Kidney (tissue), 13 donors: ENCODE measurements at regions not wholly inside any gene's neighbourhood (a gene's known extent, or its start where the extent isn't known, plus 50 kb on each side); places are given as distances from the start of the nearest gene placed in this dataset.

Experiments used
- DNase-seq, 5 donors: peaks; one replicate each; pipeline ENCODE4 v3.0.0-alpha.2; 2013 to 2020
- FAIRE-seq: peaks from 2 replicates; lab custom pipeline; 2012; peaks lifted over from hg19 to GRCh38; lab: Jason Lieb, UNC
- H3K27ac ChIP-seq, 2 donors: one replicate each; pipeline ENCODE4 v1.7.0; 2013; ENCODE audit warnings: low read depth in 2 of 2, low read length in 2 of 2, inconsistent platforms in 1 of 2
- H3K27me3 ChIP-seq: one replicate; pipeline ENCODE4 v1.7.1; 2013; ENCODE audit warnings: low read length, inconsistent platforms; ENCODE audit not compliant: control insufficient read depth, insufficient read depth
- H3K36me3 ChIP-seq, 3 donors: one replicate each; pipeline versions ENCODE4 v1.7.0 to v1.7.1; 2013; ENCODE audit warnings: low read length in 3 of 3, control low read depth in 1 of 3, inconsistent platforms in 1 of 3; ENCODE audit not compliant: insufficient read depth in 3 of 3, control insufficient read depth in 2 of 3
- H3K4me1 ChIP-seq, 3 donors: one replicate each; pipeline versions ENCODE4 v1.7.0 to v1.7.1; 2013; ENCODE audit warnings: low read length in 3 of 3, inconsistent platforms in 1 of 3, low read depth in 1 of 3; ENCODE audit not compliant: control insufficient read depth in 2 of 3, insufficient read depth in 2 of 3
- H3K4me3 ChIP-seq, 3 donors: one replicate each; pipeline versions ENCODE4 v1.7.0 to v1.8.1; 2013; ENCODE audit warnings: low read length in 3 of 3, control low read depth in 1 of 3, inconsistent platforms in 1 of 3
- H3K9ac ChIP-seq, 3 donors: one replicate each; pipeline versions ENCODE4 v1.7.0 to v1.7.1; 2013; ENCODE audit warnings: low read length in 3 of 3, control low read depth in 1 of 3, inconsistent platforms in 1 of 3
- H3K9me3 ChIP-seq, 3 donors: one replicate each; pipeline versions ENCODE4 v1.7.0 to v1.7.1; 2013; ENCODE audit warnings: low read length in 3 of 3, control low read depth in 1 of 3, inconsistent platforms in 1 of 3; ENCODE audit not compliant: control insufficient read depth in 2 of 3, insufficient read depth in 1 of 3
- intact Hi-C: fragments of 100-400 bp; cut with DNase I; formaldehyde crosslinking; loops from one replicate; pipeline ENCODE4 v1.11.1; 2022
- TF ChIP-seq, protein P1 (sequence below): IDR thresholded peaks from 3 replicates; pipeline ENCODE4 v1.5.1; 2012; ENCODE audit warnings: mild to moderate bottlenecking, moderate library complexity, borderline replicate concordance; ENCODE audit not compliant: insufficient read depth; ENCODE audit errors: extremely low read depth
- donor health status: control.
- donor health status: control.
- donor health status: control.
- donor health status: control.
- donor health status: control.
- donor health status: DM: yes; HTN: yes; CAD: no.
- donor health status: Normal renal cell carcinoma (clear cell type).

DNA sequence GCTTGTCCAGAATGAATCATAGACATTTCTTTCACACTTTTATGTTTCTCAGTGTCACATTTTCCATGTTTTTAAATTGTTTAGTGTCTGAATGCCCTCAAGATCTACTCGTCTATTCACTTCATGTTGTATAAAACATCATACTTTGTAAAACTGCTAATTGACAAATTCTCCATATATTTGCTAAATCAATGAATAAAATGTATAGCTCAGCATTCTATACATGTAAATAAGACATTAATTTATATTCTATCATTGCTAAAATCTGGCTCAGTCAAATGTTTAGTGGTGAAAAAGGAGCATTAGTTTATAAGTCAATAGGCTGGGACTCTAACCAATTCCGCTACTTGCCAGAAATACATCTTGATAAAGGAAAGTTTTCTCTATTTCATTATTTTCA, 379.6 kb downstream of the NAF1 start:
- Histone ChIP-seq H3K27ac (no peak overlapping the region), H3K9me3 (no peaks in the 10 kb centered on the region), H3K36me3 (no peaks in the 10 kb centered on the region), H3K9ac (no peak overlapping the region), H3K4me1 (no peaks in the 10 kb centered on the region), H3K4me3 (no peak overlapping the region), H3K27me3 (no peaks in the 10 kb centered on the region)
- no peak for DNase-seq
- intact Hi-C loops: no loop called here
- no peak for FAIRE-seq
- TF ChIP-seq, protein P1, sequence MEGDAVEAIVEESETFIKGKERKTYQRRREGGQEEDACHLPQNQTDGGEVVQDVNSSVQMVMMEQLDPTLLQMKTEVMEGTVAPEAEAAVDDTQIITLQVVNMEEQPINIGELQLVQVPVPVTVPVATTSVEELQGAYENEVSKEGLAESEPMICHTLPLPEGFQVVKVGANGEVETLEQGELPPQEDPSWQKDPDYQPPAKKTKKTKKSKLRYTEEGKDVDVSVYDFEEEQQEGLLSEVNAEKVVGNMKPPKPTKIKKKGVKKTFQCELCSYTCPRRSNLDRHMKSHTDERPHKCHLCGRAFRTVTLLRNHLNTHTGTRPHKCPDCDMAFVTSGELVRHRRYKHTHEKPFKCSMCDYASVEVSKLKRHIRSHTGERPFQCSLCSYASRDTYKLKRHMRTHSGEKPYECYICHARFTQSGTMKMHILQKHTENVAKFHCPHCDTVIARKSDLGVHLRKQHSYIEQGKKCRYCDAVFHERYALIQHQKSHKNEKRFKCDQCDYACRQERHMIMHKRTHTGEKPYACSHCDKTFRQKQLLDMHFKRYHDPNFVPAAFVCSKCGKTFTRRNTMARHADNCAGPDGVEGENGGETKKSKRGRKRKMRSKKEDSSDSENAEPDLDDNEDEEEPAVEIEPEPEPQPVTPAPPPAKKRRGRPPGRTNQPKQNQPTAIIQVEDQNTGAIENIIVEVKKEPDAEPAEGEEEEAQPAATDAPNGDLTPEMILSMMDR: no peak

GRCh38 chr4:162782778-162783525, 383.7 kb downstream of the NAF1 start:
- H3K36me3 ChIP-seq: no peaks in the 10 kb centered on the region
- no peak overlapping the region for H3K4me3 ChIP-seq
- H3K9me3 ChIP-seq: no peaks in the 10 kb centered on the region
- intact Hi-C loops: no loop called here
- no peaks in the 10 kb centered on the region for H3K4me1 ChIP-seq
- no peak overlapping the region for H3K27ac ChIP-seq
- FAIRE-seq (no peak), DNase-seq (peak in 3 of 5 donors; percentile 16 to 49 (median 44))
- no peaks in the 10 kb centered on the region for H3K27me3 ChIP-seq
- TF ChIP-seq, protein P1: no peak
- H3K9ac ChIP-seq: no peak overlapping the region

DNA sequence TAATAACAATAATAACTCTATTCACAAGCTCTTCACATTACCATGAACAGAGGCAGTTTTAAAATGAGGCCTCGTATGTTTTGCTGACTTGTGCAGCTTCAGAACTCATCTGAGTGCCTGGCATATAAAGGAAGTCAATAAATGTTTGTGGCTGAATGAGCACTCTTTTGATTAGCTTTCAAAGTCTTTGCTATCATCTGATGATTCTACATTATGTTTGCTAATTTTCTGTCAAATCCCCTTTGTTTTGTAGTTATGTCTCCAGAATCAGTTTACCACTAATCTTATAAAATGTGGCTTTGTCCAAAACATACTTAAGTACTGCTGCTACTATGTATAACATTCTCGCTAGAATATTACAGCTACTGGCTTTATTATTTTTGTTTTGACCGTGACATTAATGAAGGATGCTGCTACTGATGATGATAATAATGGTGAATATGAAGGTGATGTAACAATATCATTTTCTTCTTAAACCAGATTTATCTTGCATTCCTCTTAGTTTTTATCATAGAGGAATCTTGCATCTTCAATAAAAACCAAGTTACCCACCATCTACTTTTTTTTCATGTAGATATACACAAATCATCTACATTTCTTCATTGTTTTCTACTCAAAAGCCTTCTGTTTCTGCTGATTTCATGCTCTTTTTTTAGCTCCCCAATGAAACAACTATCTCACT, 384.5 kb downstream of the NAF1 start:
- no peaks in the 10 kb centered on the region for H3K27me3 ChIP-seq
- H3K36me3 ChIP-seq: no peaks in the 10 kb centered on the region
- no peaks in the 10 kb centered on the region for H3K4me1 ChIP-seq
- no peak overlapping the region for H3K27ac ChIP-seq
- no peaks in the 10 kb centered on the region for H3K9me3 ChIP-seq
- intact Hi-C loops: no loop called here
- TF ChIP-seq, protein P1: no peak
- DNase-seq: no peak
- no peak for FAIRE-seq
- H3K4me3 ChIP-seq: no peak overlapping the region
- no peak overlapping the region for H3K9ac ChIP-seq
